Keratinocyte (primary cell): ENCODE measurements at regions not wholly inside any gene's neighbourhood (a gene's known extent, or its start where the extent isn't known, plus 50 kb on each side); places are given as distances from the start of the nearest gene placed in this dataset.

ENCODE experiments used
- DNase-seq: peaks from one replicate; pipeline ENCODE4 v3.0.0-alpha.2; 2011; ENCODE audit warnings: low read depth, missing footprints, low spot score
- FAIRE-seq: peaks from 2 replicates; lab custom pipeline; 2011; peaks lifted over from hg19 to GRCh38; lab: Jason Lieb, UNC
- H2AFZ ChIP-seq: 2 replicates; pipeline ENCODE4 v1.6.0; 2012; ENCODE audit warnings: low read length, control low read depth, inconsistent platforms; ENCODE audit not compliant: control insufficient read depth
- H3K27ac ChIP-seq: 2 replicates; pipeline ENCODE4 v1.5.1; 2011; ENCODE audit warnings: low read length; ENCODE audit not compliant: control insufficient read depth, insufficient read depth
- H3K27me3 ChIP-seq: 3 replicates; pipeline ENCODE4 v1.6.0; 2011; ENCODE audit warnings: low read length; ENCODE audit not compliant: control insufficient read depth, insufficient read depth; ENCODE audit errors: extremely low read depth
- H3K36me3 ChIP-seq, 2 experiments: 2 replicates in 1 of 2; 3 replicates in 1 of 2; pipeline ENCODE4 v1.5.1; 2011; ENCODE audit warnings: low read length in 2 of 2, mild to moderate bottlenecking in 1 of 2; ENCODE audit not compliant: control insufficient read depth in 2 of 2, insufficient read depth in 2 of 2; ENCODE audit errors: extremely low read depth in 1 of 2
- H3K4me1 ChIP-seq: 3 replicates; pipeline ENCODE4 v1.5.1; 2011; ENCODE audit warnings: low read length; ENCODE audit not compliant: control insufficient read depth, insufficient read depth; ENCODE audit errors: extremely low read depth
- H3K4me2 ChIP-seq: 3 replicates; pipeline ENCODE4 v1.6.0; 2011; ENCODE audit warnings: low read depth, low read length; ENCODE audit not compliant: control insufficient read depth, insufficient read depth; ENCODE audit errors: extremely low read depth
- H3K4me3 ChIP-seq, 3 experiments: fragments of 200-600 bp in 1 of 3; sonication (generic) in 1 of 3; 2 replicates in 2 of 3; 3 replicates in 1 of 3; pipeline ENCODE4 v1.5.1; 2011 to 2016; ENCODE audit warnings: low read length in 3 of 3, mild to moderate bottlenecking in 3 of 3, control low read depth in 2 of 3, inconsistent platforms in 1 of 3, low read depth in 1 of 3, mixed read lengths in 1 of 3, mixed run types in 1 of 3, moderate library complexity in 1 of 3; ENCODE audit not compliant: control insufficient read depth in 2 of 3, insufficient read depth in 2 of 3; ENCODE audit errors: extremely low read depth in 1 of 3
- H3K79me2 ChIP-seq: 2 replicates; pipeline ENCODE4 v1.6.0; 2012; ENCODE audit warnings: low read length; ENCODE audit not compliant: control insufficient read depth, insufficient read depth
- H3K9ac ChIP-seq: 3 replicates; pipeline ENCODE4 v1.6.0; 2011; ENCODE audit warnings: low read length; ENCODE audit not compliant: control insufficient read depth, insufficient read depth; ENCODE audit errors: extremely low read depth
- H3K9me1 ChIP-seq: 3 replicates; pipeline ENCODE4 v1.6.0; 2011; ENCODE audit warnings: low read length; ENCODE audit not compliant: control insufficient read depth, insufficient read depth; ENCODE audit errors: extremely low read depth
- H3K9me3 ChIP-seq: 2 replicates; pipeline ENCODE4 v1.5.1; 2012; ENCODE audit warnings: low read depth, low read length; ENCODE audit not compliant: control insufficient read depth
- H4K20me1 ChIP-seq: 3 replicates; pipeline ENCODE4 v1.6.0; 2011; ENCODE audit warnings: low read length; ENCODE audit not compliant: control insufficient read depth, insufficient read depth; ENCODE audit errors: extremely low read depth
- CTCF ChIP-seq, 3 experiments: IDR thresholded peaks in 1 of 3; conservative IDR thresholded peaks in 1 of 3; optimal IDR thresholded peaks in 1 of 3; 2 replicates in 2 of 3; 3 replicates in 1 of 3; pipeline versions ENCODE3 to v1.5.1; 2011; ENCODE audit warnings: low read length in 3 of 3, mild to moderate bottlenecking in 3 of 3, moderate library complexity in 2 of 3, control low read depth in 1 of 3, inconsistent platforms in 1 of 3; ENCODE audit not compliant: insufficient read depth in 2 of 3; ENCODE audit errors: extremely low read depth in 1 of 3
- EZH2 ChIP-seq: IDR thresholded peaks from one replicate; pipeline ENCODE4 v1.6.1; 2012; ENCODE audit warnings: inconsistent platforms, mild to moderate bottlenecking, low read length, moderate library complexity
- dilution Hi-C: fragments of 300-500 bp; cut with MboI; formaldehyde crosslinking; loops from one replicate; pipeline ENCODE4 v1.7.0; 2020; ENCODE audit warnings: low sequenced_read_pairs; ENCODE audit not compliant: extremely low pct_ligation_motif_present

- dilution Hi-C loops, result no loop called here
- Histone ChIP-seq H3K27ac (no peak overlapping the region), H4K20me1 (no peaks in the 10 kb centered on the region), H3K4me3 (no peak overlapping the region), H3K79me2 (no peaks in the 10 kb centered on the region), H3K9me3 (no peaks in the 10 kb centered on the region), H3K4me2 (no peak overlapping the region), H3K4me1 (peaks cover 36% of the 10 kb centered on the region), H3K27me3 (no peaks in the 10 kb centered on the region), H3K9me1 (no peaks in the 10 kb centered on the region), H3K9ac (no peak overlapping the region), H3K36me3 (no peaks in the 10 kb centered on the region), H2AFZ (no peak overlapping the region)
- no peak for FAIRE-seq
- TF ChIP-seq EZH2, result no peak
- TF ChIP-seq CTCF (optimal IDR thresholded peaks at IDR 0.05 in 1 of 3, IDR thresholded peaks at IDR 0.05 in 1 of 3, conservative IDR thresholded peaks at IDR 0.05 in 1 of 3; ENCODE audit: extremely low read depth in 1 of 3, insufficient read depth in 2 of 3, low read length in 3 of 3), result no peak
- DNase-seq, result no peak
Measured at GRCh38 chr2:236774171-236774570, 204.5 kb downstream of the ACKR3 start.

- H3K27ac ChIP-seq, result no peak overlapping the region
- no peaks in the 10 kb centered on the region for H3K79me2 ChIP-seq
- H3K9ac ChIP-seq, result no peak overlapping the region
- H3K36me3 ChIP-seq, result no peaks in the 10 kb centered on the region
- FAIRE-seq, result no peak
- H2AFZ ChIP-seq, result no peak overlapping the region
- H3K9me1 ChIP-seq, result no peaks in the 10 kb centered on the region
- H3K4me3 ChIP-seq, result no peak overlapping the region
- H3K9me3 ChIP-seq, result no peaks in the 10 kb centered on the region
- no peaks in the 10 kb centered on the region for H3K27me3 ChIP-seq
- H3K4me1 ChIP-seq, result peaks cover 27% of the 10 kb centered on the region
- dilution Hi-C loops, result loop anchor here (5.0 kb wide), 1 partner anchor 57 kb away; no protein-coding TSS in a partner anchor
- no peak for DNase-seq
- no peak overlapping the region for H3K4me2 ChIP-seq
- no peaks in the 10 kb centered on the region for H4K20me1 ChIP-seq
- TF ChIP-seq CTCF (optimal IDR thresholded peaks at IDR 0.05 in 1 of 3, IDR thresholded peaks at IDR 0.05 in 1 of 3, conservative IDR thresholded peaks at IDR 0.05 in 1 of 3; ENCODE audit: extremely low read depth in 1 of 3, insufficient read depth in 2 of 3, low read length in 3 of 3) (no peak), EZH2 (no peak)
Measured at GRCh38 chr2:236775511-236775910, 205.9 kb downstream of the ACKR3 start.
